ENCODE measurements at regions not wholly inside any gene's neighbourhood (a gene's known extent, or its start where the extent isn't known, plus 50 kb on each side); places are given as distances from the start of the nearest gene placed in this dataset.

GRCh38 chr9:91144769-91145168, 216.9 kb downstream of the AUH start:
- 84 to 90% methylated on average over 3 of the region's 3 CpGs for WGBS, 2 donors
- Histone ChIP-seq H3K27me3 (no peaks in the 10 kb centered on the region), H3K9me3 (no peaks in the 10 kb centered on the region), H3K36me3 (replicated peaks in 1 of 2; ENCODE audit: insufficient read depth in 1 of 2, low read depth in 2 of 2) (no peaks in the 10 kb centered on the region), H3K4me3 (no peak overlapping the region), H3K27ac (no peak overlapping the region), H3K4me1 (no peaks in the 10 kb centered on the region)
- intact Hi-C loops (cut with DNase I) = no loop called here
- TF ChIP-seq POLR2A (IDR thresholded peaks at IDR 0.05) (no peak), CTCF (IDR thresholded peaks at IDR 0.05) (no peak)
- ATAC-seq (no peak), DNase-seq (no peak)

DNA sequence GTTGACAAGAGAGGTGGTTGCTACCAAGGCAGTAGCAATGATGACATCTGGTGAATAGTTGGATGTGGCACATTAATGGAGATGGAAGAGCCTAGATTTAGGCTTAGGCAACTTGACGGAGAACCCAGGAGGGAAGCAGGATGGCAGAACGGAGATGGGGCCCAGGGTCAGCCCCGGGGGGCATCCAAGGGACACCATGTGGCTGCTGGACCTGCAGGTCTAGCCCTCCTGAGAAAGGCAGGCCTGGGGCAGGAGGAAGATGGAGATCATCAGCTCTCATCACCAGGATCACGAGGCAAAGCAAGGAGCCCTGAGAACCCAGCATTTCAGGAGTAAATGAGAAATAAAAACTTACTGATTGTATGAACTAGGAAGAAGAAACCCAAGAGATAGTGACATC, 216.2 kb downstream of the AUH start:
- no peaks in the 10 kb centered on the region for H3K9me3 ChIP-seq
- H3K27me3 ChIP-seq = no peaks in the 10 kb centered on the region
- TF ChIP-seq POLR2A (IDR thresholded peaks at IDR 0.05) (no peak), CTCF (IDR thresholded peaks at IDR 0.05) (no peak)
- H3K27ac ChIP-seq = no peak overlapping the region
- DNase-seq (no peak), ATAC-seq (no peak)
- no peaks in the 10 kb centered on the region for H3K4me1 ChIP-seq
- H3K36me3 ChIP-seq (replicated peaks in 1 of 2; ENCODE audit: insufficient read depth in 1 of 2, low read depth in 2 of 2) = no peaks in the 10 kb centered on the region
- WGBS, 2 donors = 75 to 82% methylated on average over 4 of the region's 4 CpGs
- no peak overlapping the region for H3K4me3 ChIP-seq
- intact Hi-C loops (cut with DNase I) = no loop called here

DNA sequence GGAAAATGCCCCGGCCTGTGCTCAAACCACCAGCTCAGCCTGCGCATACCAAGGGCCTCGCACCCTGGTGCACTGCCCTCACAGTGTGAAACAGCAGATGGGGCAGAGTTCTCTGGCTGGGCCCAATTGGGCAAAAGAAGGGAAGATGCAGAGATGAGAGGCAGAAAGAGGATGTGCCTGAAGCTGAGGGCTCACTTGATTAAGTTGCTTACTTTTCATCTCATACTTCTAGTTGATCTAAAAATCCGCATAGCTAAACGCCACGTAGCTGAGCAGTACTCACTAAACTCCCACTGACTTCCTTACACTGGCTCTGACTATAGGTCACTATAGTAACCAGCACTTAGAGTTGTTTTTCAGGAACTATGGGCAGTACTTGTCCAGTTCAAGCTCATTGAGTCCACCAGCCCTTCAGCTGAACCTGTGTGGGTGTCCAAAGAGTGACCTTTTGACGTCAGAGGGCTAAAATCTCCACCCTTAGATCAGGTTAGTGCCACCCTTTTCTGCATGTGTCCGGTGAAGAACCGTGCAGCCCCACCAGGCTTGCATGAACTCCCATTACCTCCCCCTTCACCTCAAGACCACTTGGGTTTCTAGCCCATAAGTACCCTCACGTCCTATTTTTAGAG, 215.2 kb downstream of the AUH start:
- H3K27me3 ChIP-seq = no peaks in the 10 kb centered on the region
- no peaks in the 10 kb centered on the region for H3K9me3 ChIP-seq
- intact Hi-C loops (cut with DNase I) = no loop called here
- no peak for TF ChIP-seq POLR2A (IDR thresholded peaks at IDR 0.05)
- DNase-seq = no peak
- no peak for ATAC-seq
- no peaks in the 10 kb centered on the region for H3K36me3 ChIP-seq (replicated peaks in 1 of 2; ENCODE audit: insufficient read depth in 1 of 2, low read depth in 2 of 2)
- H3K4me3 ChIP-seq = no peak overlapping the region
- no peak overlapping the region for H3K27ac ChIP-seq
- H3K4me1 ChIP-seq = no peaks in the 10 kb centered on the region
- WGBS, 2 donors = 88 to 91% methylated on average over 10 of the region's 10 CpGs

DNA sequence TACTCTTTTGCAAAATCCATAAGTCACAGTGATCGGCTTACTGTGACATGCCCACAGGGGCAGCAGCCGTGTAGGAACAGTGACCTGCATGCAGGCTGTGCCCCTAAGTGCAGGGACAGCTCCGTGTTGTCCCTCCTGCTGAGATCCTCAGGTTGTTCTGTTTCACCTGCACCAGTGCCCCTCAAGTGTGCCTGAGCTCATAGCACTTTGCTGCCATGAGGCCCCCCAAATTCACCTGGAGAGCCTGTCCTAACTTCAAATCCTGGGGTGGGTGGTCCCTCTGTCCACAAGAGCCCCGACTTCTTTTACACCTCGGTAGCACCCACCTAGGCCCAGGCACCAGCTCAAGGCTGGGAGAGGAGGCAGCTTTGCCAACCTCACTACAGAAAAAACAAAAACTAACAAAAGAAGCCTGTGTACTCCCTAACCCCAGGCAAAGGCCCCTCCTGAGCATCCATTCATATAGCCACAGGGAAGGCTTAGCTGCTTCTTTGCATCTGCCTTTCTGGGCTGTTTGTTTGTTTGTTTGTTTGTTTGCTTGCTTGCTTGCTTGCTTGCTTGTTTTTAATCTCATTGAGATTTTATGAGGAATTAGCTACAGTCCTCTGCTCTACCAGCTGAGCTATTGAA, 214.5 kb downstream of the AUH start:
- DNase-seq (no peak), ATAC-seq (no peak)
- H3K27me3 ChIP-seq = no peaks in the 10 kb centered on the region
- H3K36me3 ChIP-seq (replicated peaks in 1 of 2; ENCODE audit: insufficient read depth in 1 of 2, low read depth in 2 of 2) = no peaks in the 10 kb centered on the region
- TF ChIP-seq POLR2A (IDR thresholded peaks at IDR 0.05) (no peak), CTCF (IDR thresholded peaks at IDR 0.05) (no peak)
- intact Hi-C loops (cut with DNase I) = no loop called here
- no peak overlapping the region for H3K27ac ChIP-seq
- H3K9me3 ChIP-seq = no peaks in the 10 kb centered on the region
- no peaks in the 10 kb centered on the region for H3K4me1 ChIP-seq
- WGBS, 2 donors = 80 to 85% methylated on average over 5 of the region's 5 CpGs
- no peak overlapping the region for H3K4me3 ChIP-seq

- Histone ChIP-seq H3K27ac (no peak overlapping the region), H3K4me3 (no peak overlapping the region), H3K4me1 (no peaks in the 10 kb centered on the region), H3K9me3 (no peaks in the 10 kb centered on the region), H3K27me3 (no peaks in the 10 kb centered on the region), H3K36me3 (replicated peaks in 1 of 2; ENCODE audit: insufficient read depth in 1 of 2, low read depth in 2 of 2) (no peaks in the 10 kb centered on the region)
- 68 to 73% methylated on average over 3 of the region's 4 CpGs for WGBS, 2 donors
- intact Hi-C loops (cut with DNase I) = no loop called here
- ATAC-seq (no peak), DNase-seq (no peak)
- TF ChIP-seq POLR2A (IDR thresholded peaks at IDR 0.05) (no peak), CTCF (IDR thresholded peaks at IDR 0.05) (no peak)
These were observed 213.4 kb downstream of the AUH start for GRCh38 chr9:91148306-91148705.
